Body of pancreas (tissue), 4 donors: ENCODE measurements at regions not wholly inside any gene's neighbourhood (a gene's known extent, or its start where the extent isn't known, plus 50 kb on each side); places are given as distances from the start of the nearest gene placed in this dataset.

Experiments used
- ATAC-seq: fragments of 150-250 bp; one replicate; pipeline ENCODE4 v1.9.1; 2016
- DNase-seq, 4 donors: peaks; one replicate each; pipeline ENCODE4 v3.0.0-alpha.2; 2019
- H3K27ac ChIP-seq, 4 donors: fragments of 200-600 bp; sonication (generic); 1 replicate in 3 of 4; 2 replicates in 1 of 4; pipeline versions ENCODE4 v1.5.1 to v1.6.1; 2016 to 2019; ENCODE audit warnings: mild to moderate bottlenecking in 1 of 4, mixed read lengths in 1 of 4, moderate library complexity in 1 of 4
- H3K27me3 ChIP-seq, 2 donors: fragments of 200-600 bp; sonication (generic); one replicate each; pipeline ENCODE4 v1.6.0; 2016; ENCODE audit warnings: mild to moderate bottlenecking in 1 of 2
- H3K36me3 ChIP-seq, 2 donors: fragments of 200-600 bp; sonication (generic); replicated peaks in 1 of 2; 2 replicates each; pipeline ENCODE4 v1.5.1; 2016; ENCODE audit warnings: low read depth in 2 of 2; ENCODE audit not compliant: insufficient read depth in 1 of 2
- H3K4me1 ChIP-seq: fragments of 200-600 bp; sonication (generic); one replicate; pipeline ENCODE4 v1.6.0; 2016
- H3K4me3 ChIP-seq, 2 donors: fragments of 200-600 bp; sonication (generic); 1 replicate in 1 of 2; 2 replicates in 1 of 2; pipeline ENCODE4 v1.5.1; 2016 to 2019
- H3K9me3 ChIP-seq, 3 donors: fragments of 200-600 bp; sonication (generic); 1 replicate in 2 of 3; 2 replicates in 1 of 3; pipeline ENCODE4 v1.5.1; 2016
- CTCF ChIP-seq, 7 experiments: fragments of 450-650 bp in 4 of 7; fragments of 200-600 bp in 3 of 7; sonication (generic) in 3 of 7; IDR thresholded peaks; one replicate each; pipeline ENCODE4 v1.5.1; 2016 to 2019; ENCODE audit warnings: antibody characterized with exemption in 7 of 7
- POLR2A ChIP-seq, 3 donors: fragments of 450-650 bp; IDR thresholded peaks; one replicate each; pipeline ENCODE4 v1.6.1; 2016; ENCODE audit warnings: antibody characterized with exemption in 3 of 3, mild to moderate bottlenecking in 2 of 3
- WGBS, 2 donors: methylation state at CpG; one replicate each; pipeline ENCODE4 v1.1.5; 2017; 5-methylcytosine and 5-hydroxymethylcytosine counted together
- intact Hi-C: fragments of 100-400 bp; cut with DNase I; formaldehyde crosslinking; loops from one replicate; pipeline ENCODE4 v1.15.1; 2023

DNA sequence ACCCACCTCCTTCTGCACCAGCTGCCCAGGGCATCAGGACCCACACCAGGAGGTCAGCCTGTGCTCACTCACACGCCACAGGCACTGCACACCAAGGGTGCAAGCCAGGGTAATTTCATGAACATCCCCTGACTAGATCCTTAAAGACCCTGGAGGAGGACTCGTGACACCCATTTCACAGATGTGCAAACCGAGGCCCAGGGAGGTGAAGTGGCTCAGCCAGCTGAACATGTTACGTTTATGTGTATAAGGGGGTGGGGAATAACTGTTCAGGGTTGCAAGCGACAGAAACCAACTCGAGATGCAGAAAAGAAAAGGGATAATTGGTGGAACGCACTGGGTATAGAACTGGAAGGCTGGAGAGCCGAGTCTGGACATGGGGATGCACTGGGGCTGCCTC is 138.1 kb upstream of the FOXF1 start:
- 66% methylated on average over 8 of the region's 8 CpGs for WGBS, 2 donors
- H3K36me3 ChIP-seq: no peaks in the 10 kb centered on the region
- TF ChIP-seq CTCF (IDR thresholded peaks at IDR 0.05): no peak
- TF ChIP-seq POLR2A (IDR thresholded peaks at IDR 0.05): no peak
- DNase-seq (no peak), ATAC-seq (no peak)
- H3K27ac ChIP-seq: no peak overlapping the region
- H3K4me1 ChIP-seq: no peaks in the 10 kb centered on the region
- H3K27me3 ChIP-seq: no peaks in the 10 kb centered on the region
- intact Hi-C loops: no loop called here
- no peak overlapping the region for H3K4me3 ChIP-seq
- no peaks in the 10 kb centered on the region for H3K9me3 ChIP-seq

- no peak for ATAC-seq
- DNase-seq: no peak
- TF ChIP-seq POLR2A (IDR thresholded peaks at IDR 0.05) (no peak), CTCF (IDR thresholded peaks at IDR 0.05) (no peak)
- no peaks in the 10 kb centered on the region for H3K27me3 ChIP-seq
- 57 to 67% methylated on average over 9 to 16 of the region's 16 CpGs for WGBS, 2 donors
- no peaks in the 10 kb centered on the region for H3K4me1 ChIP-seq
- no peaks in the 10 kb centered on the region for H3K9me3 ChIP-seq
- no peak overlapping the region for H3K27ac ChIP-seq
- no peaks in the 10 kb centered on the region for H3K36me3 ChIP-seq
- intact Hi-C loops: no loop called here
- H3K4me3 ChIP-seq: no peak overlapping the region
Measured at GRCh38 chr16:86373276-86373901, 136.9 kb upstream of the FOXF1 start.

DNA sequence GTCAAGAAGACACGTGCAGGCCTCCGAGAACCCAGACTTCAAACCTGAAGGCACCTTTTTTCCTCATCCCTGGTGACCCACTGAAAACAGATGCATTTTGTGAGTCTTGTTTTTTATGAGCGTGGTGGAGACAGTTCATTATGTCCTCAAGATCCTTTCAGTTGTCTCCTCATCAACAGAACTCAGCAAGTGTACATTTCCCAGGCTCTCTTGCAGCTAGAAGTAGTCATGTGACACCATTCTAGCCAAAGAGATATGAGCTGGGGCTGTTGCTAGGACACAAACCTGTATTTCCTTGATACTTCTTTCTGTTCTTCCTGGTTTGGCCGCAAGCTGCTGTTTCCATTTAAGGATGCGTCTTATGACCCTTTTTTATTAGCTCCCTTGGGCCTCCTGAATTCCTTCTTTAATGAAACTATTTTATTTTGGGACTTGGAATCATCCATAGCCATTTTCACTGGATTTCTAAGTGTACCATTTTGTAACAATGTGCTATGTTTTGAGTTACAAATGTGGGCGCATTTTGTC is 135.7 kb upstream of the FOXF1 start:
- 78 to 93% methylated on average over 6 of the region's 6 CpGs for WGBS, 2 donors
- no peak overlapping the region for H3K4me3 ChIP-seq
- H3K27ac ChIP-seq: no peak overlapping the region

DNA sequence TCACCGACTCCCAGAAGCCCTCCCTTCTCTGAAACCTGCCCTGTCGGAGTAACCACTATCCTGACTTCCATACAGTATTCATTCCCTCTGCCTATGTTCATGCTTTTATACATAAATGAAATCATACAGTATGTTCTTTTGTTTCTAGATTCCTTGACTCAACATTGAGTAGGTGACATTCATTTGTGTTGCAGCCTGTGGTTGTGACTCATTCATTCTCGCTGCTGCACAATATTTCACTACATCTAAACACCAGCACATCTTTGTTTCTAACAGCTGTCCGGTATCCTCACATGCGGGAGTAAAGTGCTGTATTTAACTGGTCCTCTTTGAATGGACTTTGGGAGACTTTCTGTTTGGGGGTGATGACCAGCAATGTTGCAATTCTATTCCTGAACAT is 135.0 kb upstream of the FOXF1 start:
- intact Hi-C loops: no loop called here
- Histone ChIP-seq H3K27me3 (no peaks in the 10 kb centered on the region), H3K9me3 (no peaks in the 10 kb centered on the region), H3K4me1 (no peaks in the 10 kb centered on the region), H3K27ac (no peak overlapping the region), H3K36me3 (no peaks in the 10 kb centered on the region), H3K4me3 (no peak overlapping the region)
- TF ChIP-seq POLR2A (IDR thresholded peaks at IDR 0.05) (no peak), CTCF (IDR thresholded peaks at IDR 0.05) (no peak)
- no peak for ATAC-seq
- no peak for DNase-seq
- 78 to 85% methylated on average over 5 of the region's 5 CpGs for WGBS, 2 donors

More for the DNA sequence above, 135.7 kb upstream of the FOXF1 start:
- no peaks in the 10 kb centered on the region for H3K4me1 ChIP-seq
- H3K27me3 ChIP-seq: no peaks in the 10 kb centered on the region
- DNase-seq (no peak), ATAC-seq (no peak)
- TF ChIP-seq POLR2A (IDR thresholded peaks at IDR 0.05) (no peak), CTCF (IDR thresholded peaks at IDR 0.05) (no peak)
- no peaks in the 10 kb centered on the region for H3K9me3 ChIP-seq
- no peaks in the 10 kb centered on the region for H3K36me3 ChIP-seq
- intact Hi-C loops: no loop called here

GRCh38 chr16:86375851-86376250 is 134.5 kb upstream of the FOXF1 start:
- no peaks in the 10 kb centered on the region for H3K9me3 ChIP-seq
- no peak overlapping the region for H3K4me3 ChIP-seq
- no peak overlapping the region for H3K27ac ChIP-seq
- DNase-seq (no peak), ATAC-seq (no peak)
- H3K4me1 ChIP-seq: no peaks in the 10 kb centered on the region
- intact Hi-C loops: no loop called here
- 59 to 65% methylated on average over 9 of the region's 9 CpGs for WGBS, 2 donors
- TF ChIP-seq CTCF (IDR thresholded peaks at IDR 0.05) (no peak), POLR2A (IDR thresholded peaks at IDR 0.05) (no peak)
- no peaks in the 10 kb centered on the region for H3K36me3 ChIP-seq
- H3K27me3 ChIP-seq: no peaks in the 10 kb centered on the region
